ENCODE measurements at regions not wholly inside any gene's neighbourhood (a gene's known extent, or its start where the extent isn't known, plus 50 kb on each side); places are given as distances from the start of the nearest gene placed in this dataset.

GRCh38 chr1:4963251-4963650 is 308.8 kb downstream of the AJAP1 start:
- CTCF ChIA-PET: no interaction called here

DNA sequence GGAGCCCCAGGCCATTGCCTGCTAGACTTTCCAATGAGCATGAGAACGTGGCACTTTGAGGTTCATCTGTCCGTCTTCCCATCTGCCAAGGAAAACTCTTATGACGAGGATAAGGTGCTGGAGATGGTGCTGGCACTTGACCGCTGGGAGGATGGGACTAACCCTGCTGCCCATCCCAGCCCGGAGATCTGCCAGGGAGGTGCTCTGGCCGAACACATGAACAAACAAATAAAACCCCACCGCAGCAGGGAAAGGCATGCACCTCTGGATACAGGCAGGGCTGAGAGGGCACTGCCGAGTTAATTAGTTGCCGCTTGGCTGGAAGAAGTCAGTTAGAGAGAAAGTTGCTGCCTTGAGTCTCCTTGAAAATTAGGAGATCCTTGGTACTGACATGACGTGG is 308.4 kb downstream of the AJAP1 start:
- H3K36me3 ChIP-seq (ENCODE audit: control insufficient read depth in 4 of 4, insufficient read depth in 4 of 4, low read length in 3 of 4): no peaks in the 10 kb centered on the region
- no peak overlapping the region for H3K4me3 ChIP-seq (ENCODE audit: control insufficient read depth in 1 of 7, extremely low read depth in 1 of 7, insufficient read depth in 4 of 7, low read depth in 2 of 7, low read length in 6 of 7)
- POLR2A ChIA-PET: no interaction called here
- H3K9me3 ChIP-seq (ENCODE audit: control extremely low read depth in 1 of 5, control insufficient read depth in 4 of 5, insufficient read depth in 2 of 5, low read depth in 1 of 5, low read length in 4 of 5): peaks cover 0 to 2% (median 0%) of the 10 kb centered on the region in 5 experiments
- DNase-seq: no peak
- H3K27ac ChIP-seq (ENCODE audit: insufficient read depth in 1 of 2, low read depth in 1 of 2, low read length in 2 of 2, poor library complexity in 1 of 2, severe bottlenecking in 2 of 2): no peak overlapping the region
- H3K4me1 ChIP-seq (ENCODE audit: control extremely low read depth in 1 of 4, control insufficient read depth in 4 of 4, insufficient read depth in 4 of 4, low read length in 3 of 4): no peaks in the 10 kb centered on the region
- H3K27me3 ChIP-seq (replicated peaks in 2 of 5; ENCODE audit: control insufficient read depth in 4 of 5, insufficient read depth in 5 of 5, low read length in 4 of 5): peaks cover 0 to 19% (median 2%) of the 10 kb centered on the region in 5 experiments
- WGBS (ENCODE audit: insufficient coverage): 88% methylated on average over 10 of the region's 10 CpGs
- CTCF ChIA-PET: no interaction called here

More at GRCh38 chr1:4963251-4963650, 308.8 kb downstream of the AJAP1 start:
- H3K4me1 ChIP-seq (ENCODE audit: control extremely low read depth in 1 of 4, control insufficient read depth in 4 of 4, insufficient read depth in 4 of 4, low read length in 3 of 4): no peaks in the 10 kb centered on the region
- POLR2A ChIA-PET: no interaction called here
- H3K9me3 ChIP-seq (ENCODE audit: control extremely low read depth in 1 of 5, control insufficient read depth in 4 of 5, insufficient read depth in 2 of 5, low read depth in 1 of 5, low read length in 4 of 5): peaks cover 0 to 2% (median 0%) of the 10 kb centered on the region in 5 experiments
- H3K4me3 ChIP-seq (ENCODE audit: control insufficient read depth in 1 of 7, extremely low read depth in 1 of 7, insufficient read depth in 4 of 7, low read depth in 2 of 7, low read length in 6 of 7): no peak overlapping the region
- DNase-seq: no peak
- WGBS (ENCODE audit: insufficient coverage): 92% methylated on average over 8 of the region's 8 CpGs
- H3K36me3 ChIP-seq (ENCODE audit: control insufficient read depth in 4 of 4, insufficient read depth in 4 of 4, low read length in 3 of 4): no peaks in the 10 kb centered on the region
- H3K27me3 ChIP-seq (replicated peaks in 2 of 5; ENCODE audit: control insufficient read depth in 4 of 5, insufficient read depth in 5 of 5, low read length in 4 of 5): peaks cover 0 to 19% (median 2%) of the 10 kb centered on the region in 5 experiments
- no peak overlapping the region for H3K27ac ChIP-seq (ENCODE audit: insufficient read depth in 1 of 2, low read depth in 1 of 2, low read length in 2 of 2, poor library complexity in 1 of 2, severe bottlenecking in 2 of 2)

- Histone ChIP-seq H3K4me1 (ENCODE audit: control extremely low read depth in 1 of 4, control insufficient read depth in 4 of 4, insufficient read depth in 4 of 4, low read length in 3 of 4) (no peaks in the 10 kb centered on the region), H3K9me3 (ENCODE audit: control extremely low read depth in 1 of 5, control insufficient read depth in 4 of 5, insufficient read depth in 2 of 5, low read depth in 1 of 5, low read length in 4 of 5) (peaks cover 0 to 2% (median 0%) of the 10 kb centered on the region in 5 experiments), H3K36me3 (ENCODE audit: control insufficient read depth in 4 of 4, insufficient read depth in 4 of 4, low read length in 3 of 4) (no peaks in the 10 kb centered on the region), H3K27me3 (replicated peaks in 2 of 5; ENCODE audit: control insufficient read depth in 4 of 5, insufficient read depth in 5 of 5, low read length in 4 of 5) (peaks cover 0 to 19% (median 2%) of the 10 kb centered on the region in 5 experiments), H3K4me3 (ENCODE audit: control insufficient read depth in 1 of 7, extremely low read depth in 1 of 7, insufficient read depth in 4 of 7, low read depth in 2 of 7, low read length in 6 of 7) (no peak overlapping the region), H3K27ac (ENCODE audit: insufficient read depth in 1 of 2, low read depth in 1 of 2, low read length in 2 of 2, poor library complexity in 1 of 2, severe bottlenecking in 2 of 2) (no peak overlapping the region)
- ChIA-PET POLR2A (no interaction called here), CTCF (no interaction called here)
- DNase-seq: no peak
- 100% methylated on average over 4 of the region's 8 CpGs for WGBS (ENCODE audit: insufficient coverage)
Measured at GRCh38 chr1:4961935-4962645, 307.7 kb downstream of the AJAP1 start.

DNA sequence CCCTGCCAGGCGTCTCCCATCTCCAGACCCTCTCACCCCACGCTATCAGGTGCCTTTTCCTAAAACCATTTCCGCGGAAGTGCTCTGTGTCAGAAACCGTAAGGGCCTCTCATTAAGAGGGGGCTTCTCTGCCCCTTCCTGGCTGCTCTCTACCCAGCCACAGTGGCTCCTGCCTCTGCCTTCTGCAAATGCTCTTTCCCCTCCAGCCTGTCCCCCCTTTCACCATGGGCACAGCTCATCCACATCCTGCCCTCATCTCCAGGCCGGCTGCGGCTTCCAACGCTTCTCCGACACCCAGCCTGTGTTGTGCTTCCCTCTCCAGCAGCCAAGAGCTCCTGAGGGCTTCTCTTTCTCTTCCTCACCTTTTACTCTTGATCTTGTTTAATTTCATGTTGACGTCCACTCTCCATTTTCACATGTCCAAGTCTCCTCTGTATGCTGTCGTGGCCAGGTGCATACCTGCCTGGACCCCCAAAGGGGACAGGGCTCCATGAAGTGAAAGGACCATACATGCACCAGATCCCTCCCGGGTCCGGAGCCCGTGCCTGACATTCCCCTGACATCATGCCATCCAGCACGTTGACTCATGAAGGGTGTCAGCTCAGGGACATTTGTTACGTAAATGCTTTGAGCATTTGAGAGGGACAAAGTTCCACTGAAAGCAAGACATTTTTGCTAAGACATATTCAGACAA is 306.5 kb downstream of the AJAP1 start:
- CTCF ChIA-PET: no interaction called here
- Histone ChIP-seq H3K4me3 (ENCODE audit: control insufficient read depth in 1 of 7, extremely low read depth in 1 of 7, insufficient read depth in 4 of 7, low read depth in 2 of 7, low read length in 6 of 7) (no peak overlapping the region), H3K27me3 (replicated peaks in 2 of 5; ENCODE audit: control insufficient read depth in 4 of 5, insufficient read depth in 5 of 5, low read length in 4 of 5) (peaks cover 0 to 15% (median 2%) of the 10 kb centered on the region in 5 experiments), H3K9me3 (ENCODE audit: control extremely low read depth in 1 of 5, control insufficient read depth in 4 of 5, insufficient read depth in 2 of 5, low read depth in 1 of 5, low read length in 4 of 5) (no peaks in the 10 kb centered on the region), H3K4me1 (ENCODE audit: control extremely low read depth in 1 of 4, control insufficient read depth in 4 of 4, insufficient read depth in 4 of 4, low read length in 3 of 4) (no peaks in the 10 kb centered on the region), H3K27ac (ENCODE audit: insufficient read depth in 1 of 2, low read depth in 1 of 2, low read length in 2 of 2, poor library complexity in 1 of 2, severe bottlenecking in 2 of 2) (no peak overlapping the region), H3K36me3 (ENCODE audit: control insufficient read depth in 4 of 4, insufficient read depth in 4 of 4, low read length in 3 of 4) (no peaks in the 10 kb centered on the region)
- no peak for DNase-seq
- WGBS (ENCODE audit: insufficient coverage): 87% methylated on average over 15 of the region's 16 CpGs
- POLR2A ChIA-PET: no interaction called here

DNA sequence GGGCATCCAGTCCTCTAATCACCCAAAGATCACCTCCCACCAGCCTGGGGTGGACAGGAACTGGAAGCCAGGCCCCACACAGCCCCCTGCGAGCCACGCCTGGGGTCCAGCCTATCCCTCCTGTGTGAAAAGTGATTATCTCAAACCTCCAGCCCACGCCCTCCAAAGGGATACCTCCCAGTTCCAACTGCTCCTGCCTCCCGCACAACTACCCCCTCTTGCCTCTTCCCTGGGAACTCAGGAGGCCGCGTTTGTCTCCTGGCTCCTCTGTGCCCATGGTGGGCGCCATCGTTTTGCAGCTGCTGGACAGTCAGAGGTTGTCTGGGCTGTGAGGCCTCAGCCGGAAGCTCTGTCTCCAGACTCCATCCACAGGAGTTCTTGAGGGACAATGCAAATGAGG is 305.9 kb downstream of the AJAP1 start:
- H3K4me1 ChIP-seq (ENCODE audit: control extremely low read depth in 1 of 4, control insufficient read depth in 4 of 4, insufficient read depth in 4 of 4, low read length in 3 of 4): no peaks in the 10 kb centered on the region
- H3K9me3 ChIP-seq (ENCODE audit: control extremely low read depth in 1 of 5, control insufficient read depth in 4 of 5, insufficient read depth in 2 of 5, low read depth in 1 of 5, low read length in 4 of 5): peaks cover 0 to 3% (median 0%) of the 10 kb centered on the region in 5 experiments
- ChIA-PET CTCF (no interaction called here), POLR2A (no interaction called here)
- no peaks in the 10 kb centered on the region for H3K36me3 ChIP-seq (ENCODE audit: control insufficient read depth in 4 of 4, insufficient read depth in 4 of 4, low read length in 3 of 4)
- peaks cover 0 to 13% (median 2%) of the 10 kb centered on the region in 5 experiments for H3K27me3 ChIP-seq (replicated peaks in 2 of 5; ENCODE audit: control insufficient read depth in 4 of 5, insufficient read depth in 5 of 5, low read length in 4 of 5)
- H3K4me3 ChIP-seq (ENCODE audit: control insufficient read depth in 1 of 7, extremely low read depth in 1 of 7, insufficient read depth in 4 of 7, low read depth in 2 of 7, low read length in 6 of 7): no peak overlapping the region
- DNase-seq: no peak
- WGBS (ENCODE audit: insufficient coverage): 92% methylated on average over 5 of the region's 9 CpGs
- H3K27ac ChIP-seq (ENCODE audit: insufficient read depth in 1 of 2, low read depth in 1 of 2, low read length in 2 of 2, poor library complexity in 1 of 2, severe bottlenecking in 2 of 2): no peak overlapping the region

- Histone ChIP-seq H3K27ac (ENCODE audit: insufficient read depth in 1 of 2, low read depth in 1 of 2, low read length in 2 of 2, poor library complexity in 1 of 2, severe bottlenecking in 2 of 2) (no peak overlapping the region), H3K4me1 (ENCODE audit: control extremely low read depth in 1 of 4, control insufficient read depth in 4 of 4, insufficient read depth in 4 of 4, low read length in 3 of 4) (no peaks in the 10 kb centered on the region), H3K36me3 (ENCODE audit: control insufficient read depth in 4 of 4, insufficient read depth in 4 of 4, low read length in 3 of 4) (no peaks in the 10 kb centered on the region), H3K4me3 (ENCODE audit: control insufficient read depth in 1 of 7, extremely low read depth in 1 of 7, insufficient read depth in 4 of 7, low read depth in 2 of 7, low read length in 6 of 7) (no peak overlapping the region), H3K27me3 (replicated peaks in 2 of 5; ENCODE audit: control insufficient read depth in 4 of 5, insufficient read depth in 5 of 5, low read length in 4 of 5) (peaks cover 0 to 5% (median 0%) of the 10 kb centered on the region in 5 experiments), H3K9me3 (ENCODE audit: control extremely low read depth in 1 of 5, control insufficient read depth in 4 of 5, insufficient read depth in 2 of 5, low read depth in 1 of 5, low read length in 4 of 5) (peaks cover 0 to 3% (median 0%) of the 10 kb centered on the region in 5 experiments)
- DNase-seq: no peak
- WGBS (ENCODE audit: insufficient coverage): 87% methylated on average over 4 of the region's 6 CpGs
- POLR2A ChIA-PET: no interaction called here
- CTCF ChIA-PET: no interaction called here
Measured at GRCh38 chr1:4959216-4959615, 304.8 kb downstream of the AJAP1 start.

DNA sequence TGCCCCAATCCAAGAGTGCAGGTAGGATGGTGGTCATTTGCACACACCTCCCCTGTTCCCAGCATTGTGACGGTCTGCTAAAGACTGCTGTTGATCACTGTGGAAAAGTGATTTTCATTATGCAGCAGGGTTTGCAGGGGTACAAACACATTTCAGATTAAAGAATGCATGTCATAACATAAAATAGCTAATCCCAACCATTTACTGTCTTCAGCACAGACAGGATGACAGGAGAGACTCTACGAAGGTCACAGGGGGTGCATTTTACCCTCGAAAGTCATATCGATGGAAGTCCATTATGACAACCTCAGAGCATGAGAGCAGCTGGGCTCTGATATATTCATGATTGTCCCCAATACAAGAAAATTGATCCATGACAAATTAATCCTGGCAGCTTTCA is 302.6 kb downstream of the AJAP1 start:
- ChIA-PET CTCF (no interaction called here), POLR2A (no interaction called here)
- H3K27me3 ChIP-seq (replicated peaks in 2 of 5; ENCODE audit: control insufficient read depth in 4 of 5, insufficient read depth in 5 of 5, low read length in 4 of 5): no peaks in the 10 kb centered on the region
- no peak overlapping the region for H3K4me3 ChIP-seq (ENCODE audit: control insufficient read depth in 1 of 7, extremely low read depth in 1 of 7, insufficient read depth in 4 of 7, low read depth in 2 of 7, low read length in 6 of 7)
- no peak for DNase-seq
- H3K27ac ChIP-seq (ENCODE audit: insufficient read depth in 1 of 2, low read depth in 1 of 2, low read length in 2 of 2, poor library complexity in 1 of 2, severe bottlenecking in 2 of 2): no peak overlapping the region
- H3K9me3 ChIP-seq (ENCODE audit: control extremely low read depth in 1 of 5, control insufficient read depth in 4 of 5, insufficient read depth in 2 of 5, low read depth in 1 of 5, low read length in 4 of 5): peaks cover 0 to 9% (median 1%) of the 10 kb centered on the region in 5 experiments
- 100% methylated on average over 3 of the region's 4 CpGs for WGBS (ENCODE audit: insufficient coverage)
- no peaks in the 10 kb centered on the region for H3K4me1 ChIP-seq (ENCODE audit: control extremely low read depth in 1 of 4, control insufficient read depth in 4 of 4, insufficient read depth in 4 of 4, low read length in 3 of 4)
- H3K36me3 ChIP-seq (ENCODE audit: control insufficient read depth in 4 of 4, insufficient read depth in 4 of 4, low read length in 3 of 4): no peaks in the 10 kb centered on the region
